ENCODE measurements at regions not wholly inside any gene's neighbourhood (a gene's known extent, or its start where the extent isn't known, plus 50 kb on each side); places are given as distances from the start of the nearest gene placed in this dataset.

- H3K9me3 Mint-ChIP-seq (ENCODE audit: unreplicated experiment): no peaks in the 10 kb centered on the region
- TF ChIP-seq, protein P1, sequence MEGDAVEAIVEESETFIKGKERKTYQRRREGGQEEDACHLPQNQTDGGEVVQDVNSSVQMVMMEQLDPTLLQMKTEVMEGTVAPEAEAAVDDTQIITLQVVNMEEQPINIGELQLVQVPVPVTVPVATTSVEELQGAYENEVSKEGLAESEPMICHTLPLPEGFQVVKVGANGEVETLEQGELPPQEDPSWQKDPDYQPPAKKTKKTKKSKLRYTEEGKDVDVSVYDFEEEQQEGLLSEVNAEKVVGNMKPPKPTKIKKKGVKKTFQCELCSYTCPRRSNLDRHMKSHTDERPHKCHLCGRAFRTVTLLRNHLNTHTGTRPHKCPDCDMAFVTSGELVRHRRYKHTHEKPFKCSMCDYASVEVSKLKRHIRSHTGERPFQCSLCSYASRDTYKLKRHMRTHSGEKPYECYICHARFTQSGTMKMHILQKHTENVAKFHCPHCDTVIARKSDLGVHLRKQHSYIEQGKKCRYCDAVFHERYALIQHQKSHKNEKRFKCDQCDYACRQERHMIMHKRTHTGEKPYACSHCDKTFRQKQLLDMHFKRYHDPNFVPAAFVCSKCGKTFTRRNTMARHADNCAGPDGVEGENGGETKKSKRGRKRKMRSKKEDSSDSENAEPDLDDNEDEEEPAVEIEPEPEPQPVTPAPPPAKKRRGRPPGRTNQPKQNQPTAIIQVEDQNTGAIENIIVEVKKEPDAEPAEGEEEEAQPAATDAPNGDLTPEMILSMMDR (IDR thresholded peaks at IDR 0.05; ENCODE audit: unreplicated experiment): no peak
- H3K4me1 Mint-ChIP-seq (ENCODE audit: insufficient read depth, unreplicated experiment): no peaks in the 10 kb centered on the region
- no peak overlapping the region for H3K27ac Mint-ChIP-seq (ENCODE audit: low read depth, unreplicated experiment)
- no peak overlapping the region for H3K4me3 Mint-ChIP-seq (ENCODE audit: unreplicated experiment)
- DNase-seq (ENCODE audit: unreplicated experiment): no peak
- intact Hi-C loops (cut with micrococcal nuclease): no loop called here
- ChIA-PET POLR2A (no interaction called here), CTCF (interaction anchor here (0.6 to 2.3 kb wide), 5 partner anchors 12 to 262 kb away, joined by 3 to 10 read pairs (median 6); no protein-coding TSS in a partner anchor)
- BruUV-seq (replicated peaks): no TSS peak
- no peaks in the 10 kb centered on the region for H3K36me3 Mint-ChIP-seq (ENCODE audit: insufficient read depth, unreplicated experiment)
- peaks cover 3% of the 10 kb centered on the region for H3K27me3 Mint-ChIP-seq (ENCODE audit: insufficient read depth, unreplicated experiment)
Observed at GRCh38 chr7:50155755-50156154, 62.7 kb upstream of the ZPBP start.

GRCh38 chr7:50153995-50154394 lies 60.9 kb upstream of the ZPBP start:
- intact Hi-C loops (cut with micrococcal nuclease): no loop called here
- no peaks in the 10 kb centered on the region for H3K36me3 Mint-ChIP-seq (ENCODE audit: insufficient read depth, unreplicated experiment)
- H3K4me3 Mint-ChIP-seq (ENCODE audit: unreplicated experiment): no peak overlapping the region
- BruUV-seq (replicated peaks): no TSS peak
- no peak overlapping the region for H3K27ac Mint-ChIP-seq (ENCODE audit: low read depth, unreplicated experiment)
- H3K4me1 Mint-ChIP-seq (ENCODE audit: insufficient read depth, unreplicated experiment): no peaks in the 10 kb centered on the region
- ChIA-PET CTCF (interaction anchor here (0.6 to 1.4 kb wide), 2 partner anchors 265 to 856 kb away, joined by 3 to 8 read pairs; no protein-coding TSS in a partner anchor), POLR2A (no interaction called here)
- peaks cover 19% of the 10 kb centered on the region for H3K27me3 Mint-ChIP-seq (ENCODE audit: insufficient read depth, unreplicated experiment)
- TF ChIP-seq, protein P1 (IDR thresholded peaks at IDR 0.05; ENCODE audit: unreplicated experiment): no peak
- H3K9me3 Mint-ChIP-seq (ENCODE audit: unreplicated experiment): no peaks in the 10 kb centered on the region
- DNase-seq (ENCODE audit: unreplicated experiment): no peak

GRCh38 chr7:50153148-50153547 lies 60.1 kb upstream of the ZPBP start:
- H3K4me3 Mint-ChIP-seq (ENCODE audit: unreplicated experiment): no peak overlapping the region
- no TSS peak for BruUV-seq (replicated peaks)
- CTCF ChIA-PET: interaction anchor here (0.8 to 2.3 kb wide), 5 partner anchors 10 to 1008 kb away, joined by 3 to 15 read pairs (median 7); no protein-coding TSS in a partner anchor

DNA sequence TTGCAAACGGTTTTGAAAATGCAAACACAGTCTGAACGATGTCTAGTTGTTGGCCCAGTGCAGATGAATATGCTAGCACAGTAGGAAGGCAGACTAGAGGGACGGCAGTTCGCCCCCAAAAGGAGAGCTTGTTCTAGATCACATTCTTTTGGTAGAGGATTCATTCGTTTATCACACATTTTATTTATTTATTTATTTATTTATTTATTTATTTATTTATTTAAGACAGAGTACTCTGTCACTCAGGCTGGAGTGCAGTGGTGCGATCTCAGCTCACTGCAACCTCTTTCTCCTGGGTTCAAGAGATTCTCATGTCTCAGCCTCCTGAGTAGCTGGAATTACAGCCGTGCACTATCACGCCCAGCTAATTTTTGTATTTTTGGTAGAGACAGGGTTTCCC lies 59.4 kb upstream of the ZPBP start:
- TF ChIP-seq, protein P1 (IDR thresholded peaks at IDR 0.05; ENCODE audit: unreplicated experiment): no peak
- H3K4me1 Mint-ChIP-seq (ENCODE audit: insufficient read depth, unreplicated experiment): no peaks in the 10 kb centered on the region
- H3K36me3 Mint-ChIP-seq (ENCODE audit: insufficient read depth, unreplicated experiment): no peaks in the 10 kb centered on the region
- H3K9me3 Mint-ChIP-seq (ENCODE audit: unreplicated experiment): no peaks in the 10 kb centered on the region
- POLR2A ChIA-PET: interaction anchor here (0.6 kb wide), 1 partner anchor 962 kb away, joined by 3 read pairs; no protein-coding TSS in a partner anchor
- intact Hi-C loops (cut with micrococcal nuclease): no loop called here
- CTCF ChIA-PET: interaction anchor here (0.8 to 2.3 kb wide), 5 partner anchors 10 to 1008 kb away, joined by 3 to 15 read pairs (median 7); no protein-coding TSS in a partner anchor
- no peak for DNase-seq (ENCODE audit: unreplicated experiment)
- no peak overlapping the region for H3K4me3 Mint-ChIP-seq (ENCODE audit: unreplicated experiment)
- H3K27me3 Mint-ChIP-seq (ENCODE audit: insufficient read depth, unreplicated experiment): peaks cover 31% of the 10 kb centered on the region
- no TSS peak for BruUV-seq (replicated peaks)
- H3K27ac Mint-ChIP-seq (ENCODE audit: low read depth, unreplicated experiment): no peak overlapping the region

More at GRCh38 chr7:50153148-50153547, 60.1 kb upstream of the ZPBP start:
- Mint-ChIP-seq H3K27me3 (ENCODE audit: insufficient read depth, unreplicated experiment) (peaks cover 28% of the 10 kb centered on the region), H3K27ac (ENCODE audit: low read depth, unreplicated experiment) (no peak overlapping the region), H3K9me3 (ENCODE audit: unreplicated experiment) (no peaks in the 10 kb centered on the region), H3K4me1 (ENCODE audit: insufficient read depth, unreplicated experiment) (no peaks in the 10 kb centered on the region), H3K36me3 (ENCODE audit: insufficient read depth, unreplicated experiment) (no peaks in the 10 kb centered on the region)
- DNase-seq (ENCODE audit: unreplicated experiment): no peak
- TF ChIP-seq, protein P1 (IDR thresholded peaks at IDR 0.05; ENCODE audit: unreplicated experiment): no peak
- intact Hi-C loops (cut with micrococcal nuclease): no loop called here
- POLR2A ChIA-PET: interaction anchor here (0.6 kb wide), 1 partner anchor 961 kb away, joined by 3 read pairs; no protein-coding TSS in a partner anchor

Measured in MCF 10A (cell line).